Body of pancreas (tissue), 4 donors: ENCODE measurements at regions not wholly inside any gene's neighbourhood (a gene's known extent, or its start where the extent isn't known, plus 50 kb on each side); places are given as distances from the start of the nearest gene placed in this dataset.

ENCODE experiments used
- ATAC-seq: fragments of 150-250 bp; one replicate; pipeline ENCODE4 v1.9.1; 2016
- DNase-seq, 4 donors: peaks; one replicate each; pipeline ENCODE4 v3.0.0-alpha.2; 2019
- H3K27ac ChIP-seq, 4 donors: fragments of 200-600 bp; sonication (generic); 1 replicate in 3 of 4; 2 replicates in 1 of 4; pipeline versions ENCODE4 v1.5.1 to v1.6.1; 2016 to 2019; ENCODE audit warnings: mild to moderate bottlenecking in 1 of 4, mixed read lengths in 1 of 4, moderate library complexity in 1 of 4
- H3K27me3 ChIP-seq, 2 donors: fragments of 200-600 bp; sonication (generic); one replicate each; pipeline ENCODE4 v1.6.0; 2016; ENCODE audit warnings: mild to moderate bottlenecking in 1 of 2
- H3K36me3 ChIP-seq, 2 donors: fragments of 200-600 bp; sonication (generic); replicated peaks in 1 of 2; 2 replicates each; pipeline ENCODE4 v1.5.1; 2016; ENCODE audit warnings: low read depth in 2 of 2; ENCODE audit not compliant: insufficient read depth in 1 of 2
- H3K4me1 ChIP-seq: fragments of 200-600 bp; sonication (generic); one replicate; pipeline ENCODE4 v1.6.0; 2016
- H3K4me3 ChIP-seq, 2 donors: fragments of 200-600 bp; sonication (generic); 1 replicate in 1 of 2; 2 replicates in 1 of 2; pipeline ENCODE4 v1.5.1; 2016 to 2019
- H3K9me3 ChIP-seq, 3 donors: fragments of 200-600 bp; sonication (generic); 1 replicate in 2 of 3; 2 replicates in 1 of 3; pipeline ENCODE4 v1.5.1; 2016
- CTCF ChIP-seq, 7 experiments: fragments of 450-650 bp in 4 of 7; fragments of 200-600 bp in 3 of 7; sonication (generic) in 3 of 7; IDR thresholded peaks; one replicate each; pipeline ENCODE4 v1.5.1; 2016 to 2019; ENCODE audit warnings: antibody characterized with exemption in 7 of 7
- POLR2A ChIP-seq, 3 donors: fragments of 450-650 bp; IDR thresholded peaks; one replicate each; pipeline ENCODE4 v1.6.1; 2016; ENCODE audit warnings: antibody characterized with exemption in 3 of 3, mild to moderate bottlenecking in 2 of 3
- WGBS, 2 donors: methylation state at CpG; one replicate each; pipeline ENCODE4 v1.1.5; 2017; 5-methylcytosine and 5-hydroxymethylcytosine counted together
- intact Hi-C: fragments of 100-400 bp; cut with DNase I; formaldehyde crosslinking; loops from one replicate; pipeline ENCODE4 v1.15.1; 2023

- TF ChIP-seq CTCF (IDR thresholded peaks at IDR 0.05) (no peak), POLR2A (IDR thresholded peaks at IDR 0.05) (no peak)
- WGBS, 2 donors, result 72 to 91% methylated on average over 6 of the region's 6 CpGs
- DNase-seq, result no peak
These were observed 338.1 kb downstream of the C16orf95 start for GRCh38 chr16:86979061-86979460.

GRCh38 chr16:86979984-86980553 is 337.1 kb downstream of the C16orf95 start:
- intact Hi-C loops, result no loop called here
- H3K27me3 ChIP-seq, result no peaks in the 10 kb centered on the region
- no peak overlapping the region for H3K27ac ChIP-seq
- TF ChIP-seq POLR2A (IDR thresholded peaks at IDR 0.05) (no peak), CTCF (IDR thresholded peaks at IDR 0.05) (no peak)
- DNase-seq (no peak), ATAC-seq (no peak)
- no peaks in the 10 kb centered on the region for H3K36me3 ChIP-seq
- H3K4me1 ChIP-seq, result no peaks in the 10 kb centered on the region
- 40 to 60% methylated on average over 1 of the region's 1 CpG for WGBS, 2 donors
- H3K4me3 ChIP-seq, result no peak overlapping the region
- no peaks in the 10 kb centered on the region for H3K9me3 ChIP-seq

More at GRCh38 chr16:86979061-86979460, 338.1 kb downstream of the C16orf95 start:
- no peak for ATAC-seq
- intact Hi-C loops, result no loop called here
- no peaks in the 10 kb centered on the region for H3K36me3 ChIP-seq
- H3K27ac ChIP-seq, result no peak overlapping the region
- H3K4me1 ChIP-seq, result no peaks in the 10 kb centered on the region
- H3K27me3 ChIP-seq, result no peaks in the 10 kb centered on the region
- H3K4me3 ChIP-seq, result no peak overlapping the region
- H3K9me3 ChIP-seq, result peaks cover 0 to 5% (median 0%) of the 10 kb centered on the region in 3 donors

GRCh38 chr16:86980644-86981043 is 336.5 kb downstream of the C16orf95 start:
- no peak overlapping the region for H3K4me3 ChIP-seq
- intact Hi-C loops, result no loop called here
- DNase-seq (no peak), ATAC-seq (no peak)
- H3K36me3 ChIP-seq, result no peaks in the 10 kb centered on the region
- TF ChIP-seq CTCF (IDR thresholded peaks at IDR 0.05) (no peak), POLR2A (IDR thresholded peaks at IDR 0.05) (no peak)
- no peaks in the 10 kb centered on the region for H3K4me1 ChIP-seq
- H3K9me3 ChIP-seq, result no peaks in the 10 kb centered on the region
- 47 to 55% methylated on average over 6 of the region's 6 CpGs for WGBS, 2 donors
- H3K27me3 ChIP-seq, result no peaks in the 10 kb centered on the region
- H3K27ac ChIP-seq, result no peak overlapping the region

GRCh38 chr16:86982347-86982596 is 334.9 kb downstream of the C16orf95 start:
- DNase-seq, result no peak
- H3K36me3 ChIP-seq, result no peaks in the 10 kb centered on the region
- H3K27me3 ChIP-seq, result no peaks in the 10 kb centered on the region
- H3K27ac ChIP-seq, result no peak overlapping the region
- H3K4me1 ChIP-seq, result no peaks in the 10 kb centered on the region
- ATAC-seq, result no peak
- TF ChIP-seq CTCF (IDR thresholded peaks at IDR 0.05), result no peak
- TF ChIP-seq POLR2A (IDR thresholded peaks at IDR 0.05), result no peak
- no peak overlapping the region for H3K4me3 ChIP-seq
- intact Hi-C loops, result no loop called here
- no peaks in the 10 kb centered on the region for H3K9me3 ChIP-seq
- WGBS, 2 donors, result 41 to 49% methylated on average over 3 of the region's 3 CpGs

GRCh38 chr16:86982912-86983311 is 334.3 kb downstream of the C16orf95 start:
- 54 to 65% methylated on average over 12 of the region's 12 CpGs for WGBS, 2 donors
- intact Hi-C loops, result no loop called here
- no peak for TF ChIP-seq POLR2A (IDR thresholded peaks at IDR 0.05)
- Histone ChIP-seq H3K4me3 (no peak overlapping the region), H3K9me3 (no peaks in the 10 kb centered on the region), H3K27ac (no peak overlapping the region), H3K36me3 (no peaks in the 10 kb centered on the region), H3K4me1 (no peaks in the 10 kb centered on the region), H3K27me3 (no peaks in the 10 kb centered on the region)
- ATAC-seq, result no peak
- no peak for DNase-seq
